CD4-positive, alpha-beta T cell treated with Interleukin-12 subunit alpha and Interleukin-12 subunit beta, for 1 hour (primary cell): ENCODE measurements at regions not wholly inside any gene's neighbourhood (a gene's known extent, or its start where the extent isn't known, plus 50 kb on each side); places are given as distances from the start of the nearest gene placed in this dataset.
"Not testable (repeated sequence)": the region's sequence is repeated elsewhere in the genome, so short reads cannot be mapped to it uniquely, and the experiment has no call there.

Experiments used
- DNase-seq: peaks from one replicate; pipeline ENCODE4 v3.0.0-alpha.2; 2020

- no peak for DNase-seq
Measured at GRCh38 chr17:63019138-63019873, 53.3 kb downstream of the TANC2 start.

- DNase-seq = no peak
Measured at GRCh38 chr17:63022567-63022966, 56.5 kb downstream of the TANC2 start.

GRCh38 chr17:63023049-63023448, 57.0 kb downstream of the TANC2 start:
- no peak for DNase-seq

- no peak for DNase-seq
Measured at GRCh38 chr17:63024201-63024600, 58.2 kb downstream of the TANC2 start.

- DNase-seq = no peak
Measured at GRCh38 chr17:63024716-63025115, 58.7 kb downstream of the TANC2 start.

GRCh38 chr17:63025637-63026036, 59.6 kb downstream of the TANC2 start:
- DNase-seq = not testable (repeated sequence)

- no peak for DNase-seq
Measured at GRCh38 chr17:63029541-63029940, 63.5 kb downstream of the TANC2 start.

- no peak for DNase-seq
Measured at GRCh38 chr17:63032142-63032541, 66.1 kb downstream of the TANC2 start.

GRCh38 chr17:63033142-63033541, 67.1 kb downstream of the TANC2 start:
- no peak for DNase-seq

- no peak for DNase-seq
Measured at GRCh38 chr17:63035271-63035670, 69.2 kb downstream of the TANC2 start.

- no peak for DNase-seq
Measured at GRCh38 chr17:63035695-63036094, 69.7 kb downstream of the TANC2 start.

- DNase-seq = no peak
Measured at GRCh38 chr17:63039342-63039741, 73.3 kb downstream of the TANC2 start.

GRCh38 chr17:63039899-63040602, 74.0 kb downstream of the TANC2 start:
- no peak for DNase-seq

GRCh38 chr17:63040816-63041215, 74.8 kb downstream of the TANC2 start:
- DNase-seq = no peak

- DNase-seq = no peak
Measured at GRCh38 chr17:63041251-63041650, 75.2 kb downstream of the TANC2 start.

- no peak for DNase-seq
Measured at GRCh38 chr17:63041722-63042121, 75.7 kb downstream of the TANC2 start.

- no peak for DNase-seq
Measured at GRCh38 chr17:63042256-63042812, 76.3 kb downstream of the TANC2 start.

- DNase-seq = not testable (repeated sequence)
Measured at GRCh38 chr17:63057560-63057959, 91.5 kb downstream of the TANC2 start.

GRCh38 chr17:63066158-63066813, 100.3 kb downstream of the TANC2 start:
- DNase-seq = no peak

GRCh38 chr17:63069245-63069644, 103.2 kb downstream of the TANC2 start:
- no peak for DNase-seq

GRCh38 chr17:63070031-63070430, 104.0 kb downstream of the TANC2 start:
- no peak for DNase-seq

GRCh38 chr17:63071797-63072196, 105.8 kb downstream of the TANC2 start:
- no peak for DNase-seq

GRCh38 chr17:63075969-63076368, 109.9 kb downstream of the TANC2 start:
- no peak for DNase-seq

- no peak for DNase-seq
Measured at GRCh38 chr17:63078707-63079106, 112.7 kb downstream of the TANC2 start.
